H1 (cell line): ENCODE measurements at regions not wholly inside any gene's neighbourhood (a gene's known extent, or its start where the extent isn't known, plus 50 kb on each side); places are given as distances from the start of the nearest gene placed in this dataset.

Experiments
- CTCF ChIA-PET: fragments of 300-600 bp; sonication (Branson Sonifier 250); formaldehyde crosslinking; loops from one replicate; lab custom pipeline; 2021; ENCODE audit not compliant: partially characterized antibody; lab: Charles Lee
- POLR2A ChIA-PET: fragments of 300-600 bp; sonication (Branson Sonifier 250); formaldehyde crosslinking; loops from one replicate; lab custom pipeline; 2021; ENCODE audit warnings: inconsistent platforms; ENCODE audit not compliant: partially characterized antibody; lab: Charles Lee
- DNase-seq, 2 experiments: peaks; one replicate each; pipeline versions ENCODE4 v3.0.0 to v3.0.0-alpha.2; 2010 to 2022; ENCODE audit warnings: low spot score in 2 of 2, low read depth in 1 of 2, mixed read lengths in 1 of 2
- FAIRE-seq: peaks from 2 replicates; lab custom pipeline; 2011; peaks lifted over from hg19 to GRCh38; lab: Jason Lieb, UNC
- H2AFZ ChIP-seq: 2 replicates; pipeline ENCODE4 v1.8.1; 2012; ENCODE audit warnings: low read length, inconsistent platforms
- H2AK5ac ChIP-seq: 2 replicates; pipeline ENCODE4 v1.6.1; 2013; ENCODE audit warnings: low read depth, low read length
- H2BK120ac ChIP-seq: replicated peaks from 2 replicates; pipeline ENCODE3; 2013; ENCODE audit warnings: low read depth, low read length, inconsistent platforms
- H2BK12ac ChIP-seq: 2 replicates; pipeline ENCODE4 v1.6.1; 2013; ENCODE audit warnings: low read depth, low read length
- H2BK15ac ChIP-seq: 2 replicates; pipeline ENCODE4 v1.6.1; 2013; ENCODE audit warnings: low read length
- H2BK20ac ChIP-seq: 2 replicates; pipeline ENCODE4 v1.6.1; 2013; ENCODE audit warnings: low read length
- H2BK5ac ChIP-seq: 2 replicates; pipeline ENCODE4 v1.6.1; 2013; ENCODE audit warnings: low read depth, low read length
- H3K14ac ChIP-seq: 2 replicates; pipeline ENCODE4 v1.6.1; 2013; ENCODE audit warnings: inconsistent platforms; ENCODE audit not compliant: insufficient read length
- H3K18ac ChIP-seq: 2 replicates; pipeline ENCODE4 v1.6.1; 2013; ENCODE audit warnings: low read length; ENCODE audit errors: extremely low read depth
- H3K23ac ChIP-seq: 2 replicates; pipeline ENCODE4 v1.6.1; 2013; ENCODE audit warnings: inconsistent platforms; ENCODE audit not compliant: insufficient read length
- H3K23me2 ChIP-seq: 2 replicates; pipeline ENCODE4 v1.6.1; 2013; ENCODE audit warnings: low read depth, low read length
- H3K27ac ChIP-seq: 2 replicates; pipeline ENCODE4 v1.6.1; 2011; ENCODE audit warnings: low read depth, low read length, inconsistent platforms
- H3K27me3 ChIP-seq, 4 experiments: replicated peaks in 1 of 4; 1 replicate in 1 of 4; 2 replicates in 3 of 4; pipeline versions ENCODE4 v1.6.1 to v1.8.1; 2011 to 2013; ENCODE audit warnings: low read length in 3 of 4, mild to moderate bottlenecking in 3 of 4, inconsistent platforms in 2 of 4, mixed read lengths in 2 of 4, moderate library complexity in 1 of 4; ENCODE audit not compliant: control insufficient read depth in 3 of 4, insufficient read depth in 3 of 4; ENCODE audit errors: extremely low read depth in 1 of 4
- H3K36me3 ChIP-seq, 4 experiments: 2 replicates each; pipeline versions ENCODE4 v1.6.1 to v1.8.1; 2011 to 2013; ENCODE audit warnings: mild to moderate bottlenecking in 4 of 4, low read length in 3 of 4, moderate library complexity in 2 of 4, control low read depth in 1 of 4, inconsistent platforms in 1 of 4; ENCODE audit not compliant: insufficient read depth in 4 of 4, control insufficient read depth in 2 of 4
- H3K4ac ChIP-seq: replicated peaks from 2 replicates; pipeline ENCODE3; 2013; ENCODE audit warnings: low read length, low read depth, mixed read lengths, inconsistent platforms; ENCODE audit not compliant: insufficient read length
- H3K4me1 ChIP-seq, 4 experiments: replicated peaks in 1 of 4; 1 replicate in 1 of 4; 2 replicates in 3 of 4; pipeline versions ENCODE4 v1.6.1 to v1.8.1; 2011 to 2013; ENCODE audit warnings: low read length in 3 of 4, inconsistent platforms in 2 of 4, mixed read lengths in 1 of 4; ENCODE audit not compliant: insufficient read depth in 4 of 4, control insufficient read depth in 3 of 4
- H3K4me2 ChIP-seq, 2 experiments: 2 replicates each; pipeline versions ENCODE4 v1.6.1 to v1.8.1; 2011 to 2013; ENCODE audit warnings: low read depth in 2 of 2, low read length in 2 of 2, control low read depth in 1 of 2, inconsistent platforms in 1 of 2, mild to moderate bottlenecking in 1 of 2; ENCODE audit not compliant: insufficient read depth in 1 of 2
- H3K4me3 ChIP-seq, 4 experiments: fragments of 200-600, 300-600 bp in 1 of 4; sonication (generic), shearing (Covaris generic), sonication (Bioruptor Twin) in 1 of 4; 2 replicates each; pipeline versions ENCODE4 v1.5.1 to v1.8.1; 2011 to 2016; ENCODE audit warnings: low read length in 4 of 4, low read depth in 3 of 4, control low read depth in 2 of 4, inconsistent platforms in 2 of 4, mild to moderate bottlenecking in 2 of 4, mixed read lengths in 1 of 4, moderate library complexity in 1 of 4; ENCODE audit not compliant: insufficient read depth in 2 of 4; ENCODE audit errors: extremely low read depth in 1 of 4
- H3K56ac ChIP-seq: replicated peaks from 2 replicates; pipeline ENCODE3; 2013; ENCODE audit warnings: low read depth, mild to moderate bottlenecking, mixed read lengths, low read length, inconsistent platforms; ENCODE audit not compliant: insufficient read length
- H3K79me1 ChIP-seq: 2 replicates; pipeline ENCODE4 v1.6.1; 2013; ENCODE audit warnings: low read depth, low read length, control low read depth
- H3K79me2 ChIP-seq, 2 experiments: 2 replicates each; pipeline versions ENCODE4 v1.6.1 to v1.8.1; 2012 to 2013; ENCODE audit warnings: low read length in 2 of 2, mild to moderate bottlenecking in 2 of 2, inconsistent platforms in 1 of 2; ENCODE audit not compliant: insufficient read depth in 2 of 2, control insufficient read depth in 1 of 2
- H3K9ac ChIP-seq, 4 experiments: replicated peaks in 1 of 4; 1 replicate in 1 of 4; 2 replicates in 3 of 4; pipeline versions ENCODE4 v1.6.1 to v1.8.1; 2011 to 2013; ENCODE audit warnings: low read depth in 3 of 4, low read length in 3 of 4, control low read depth in 2 of 4, mild to moderate bottlenecking in 2 of 4, moderate library complexity in 2 of 4, inconsistent platforms in 1 of 4; ENCODE audit errors: extremely low read depth in 1 of 4
- H3K9me3 ChIP-seq, 2 experiments: 2 replicates each; pipeline versions ENCODE4 v1.6.1 to v1.8.1; 2012 to 2013; ENCODE audit warnings: mild to moderate bottlenecking in 2 of 2, moderate library complexity in 2 of 2, control low read depth in 1 of 2, inconsistent platforms in 1 of 2, low read depth in 1 of 2, low read length in 1 of 2, mixed read lengths in 1 of 2; ENCODE audit not compliant: insufficient read depth in 2 of 2
- H4K20me1 ChIP-seq, 2 experiments: replicated peaks in 1 of 2; 2 replicates each; pipeline versions ENCODE3 to v1.8.1; 2011 to 2013; ENCODE audit warnings: inconsistent platforms in 2 of 2, low read length in 2 of 2, mild to moderate bottlenecking in 1 of 2; ENCODE audit not compliant: insufficient read depth in 2 of 2, control insufficient read depth in 1 of 2
- H4K5ac ChIP-seq: 2 replicates; pipeline ENCODE4 v1.6.1; 2013; ENCODE audit warnings: low read length, low read depth, mixed read lengths, inconsistent platforms; ENCODE audit not compliant: insufficient read length
- H4K8ac ChIP-seq: 2 replicates; pipeline ENCODE4 v1.8.0; 2013; ENCODE audit warnings: mild to moderate bottlenecking, moderate library complexity, low read length, inconsistent platforms; ENCODE audit not compliant: insufficient read depth; ENCODE audit errors: extremely low read depth
- H4K91ac ChIP-seq: replicated peaks from 2 replicates; pipeline ENCODE3; 2013; ENCODE audit warnings: low read length, mixed read lengths, inconsistent platforms; ENCODE audit not compliant: insufficient read length
- BCL11A ChIP-seq, 2 experiments: IDR thresholded peaks; one replicate each; pipeline ENCODE4 v1.6.1; 2011; ENCODE audit warnings: low read depth in 2 of 2, low read length in 2 of 2, mild to moderate bottlenecking in 2 of 2
- CBX5 ChIP-seq: fragments of 300-800, 300-1000 bp; sonication (generic); IDR thresholded peaks from 2 replicates; pipeline ENCODE4 v1.7.1; 2016; ENCODE audit warnings: antibody characterized with exemption, low read length, low read depth
- CHD2 ChIP-seq: IDR thresholded peaks from 2 replicates; pipeline ENCODE4 v1.6.1; 2012; ENCODE audit warnings: low read length, improper control_type of control experiment
- EP300 ChIP-seq, 2 experiments: IDR thresholded peaks; 1 replicate in 1 of 2; 2 replicates in 1 of 2; pipeline ENCODE4 v1.6.1; 2011 to 2012; ENCODE audit warnings: low read depth in 2 of 2, low read length in 2 of 2, mild to moderate bottlenecking in 2 of 2, borderline replicate concordance in 1 of 2, inconsistent platforms in 1 of 2, moderate library complexity in 1 of 2
- PHF8 ChIP-seq: fragments of 200-600 bp; sonication (generic); conservative IDR thresholded peaks from 2 replicates; pipeline ENCODE4 v1.7.1; 2012; ENCODE audit warnings: low read depth, mild to moderate bottlenecking, inconsistent platforms, low read length, moderate library complexity
- POLR2AphosphoS5 ChIP-seq: IDR thresholded peaks from 2 replicates; pipeline ENCODE4 v1.6.1; 2011; ENCODE audit warnings: low read depth, low read length
- SP2 ChIP-seq: IDR thresholded peaks from 2 replicates; pipeline ENCODE4 v1.6.1; 2012; ENCODE audit warnings: mild to moderate bottlenecking, low read length, inconsistent platforms
- SP4 ChIP-seq: IDR thresholded peaks from 2 replicates; pipeline ENCODE4 v1.6.1; 2012; ENCODE audit warnings: low read length, inconsistent platforms
- TAF1 ChIP-seq: IDR thresholded peaks from 2 replicates; pipeline ENCODE4 v1.6.1; 2011; ENCODE audit warnings: mild to moderate bottlenecking, low read depth, low read length

DNA sequence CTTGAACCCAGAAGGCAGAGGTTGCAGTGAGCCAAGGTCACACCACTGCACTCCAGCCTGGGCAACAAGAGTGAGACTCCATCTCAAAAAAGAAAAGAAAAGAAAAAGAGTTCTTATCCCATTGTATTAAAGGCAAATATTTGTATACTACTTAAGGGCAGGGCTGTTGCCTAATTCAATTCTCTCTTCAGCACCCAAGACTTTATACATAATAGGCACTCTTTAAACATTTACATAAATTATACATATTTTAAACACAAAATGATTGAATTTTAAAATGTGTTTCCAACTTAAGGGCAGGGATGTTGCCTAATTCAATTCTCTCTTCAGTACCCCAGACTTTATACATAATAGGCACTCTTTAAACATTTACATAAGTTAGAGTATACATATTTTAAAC lies 424.3 kb upstream of the ARID1B start:
- Histone ChIP-seq H3K4ac (no peak overlapping the region), H2BK5ac (no peak overlapping the region), H2BK12ac (no peak overlapping the region), H3K79me2 (no peaks in the 10 kb centered on the region), H3K4me2 (no peak overlapping the region), H3K9me3 (0 out of 4 replicates have a peak, but pooled peaks cover 0 to 2% of the 10 kb centered on the region in 2 experiments), H3K36me3 (no peaks in the 10 kb centered on the region), H4K91ac (no peak overlapping the region), H4K5ac (no peak overlapping the region), H2AK5ac (no peak overlapping the region), H3K56ac (no peak overlapping the region), H3K27me3 (no peaks in the 10 kb centered on the region), H3K23ac (no peak overlapping the region), H2AFZ (no peak overlapping the region), H3K23me2 (no peaks in the 10 kb centered on the region), H2BK120ac (no peak overlapping the region), H3K79me1 (no peaks in the 10 kb centered on the region), H3K4me3 (no peak overlapping the region), H3K9ac (no peak overlapping the region), H2BK15ac (no peak overlapping the region), H3K14ac (no peak overlapping the region), H3K4me1 (no peaks in the 10 kb centered on the region), H4K20me1 (no peaks in the 10 kb centered on the region), H3K27ac (no peak overlapping the region), H4K8ac (no peak overlapping the region), H3K18ac (no peak overlapping the region), H2BK20ac (no peak overlapping the region)
- no peak for DNase-seq
- POLR2A ChIA-PET = no interaction called here
- CTCF ChIA-PET = no interaction called here
- no peak for FAIRE-seq
- TF ChIP-seq PHF8 (no peak), SP4 (no peak), POLR2AphosphoS5 (no peak), CBX5 (no peak), SP2 (no peak), EP300 (IDR thresholded peaks at IDR 0.05; ENCODE audit: borderline replicate concordance in 1 of 2, low read depth in 2 of 2, low read length in 2 of 2) (no peak), BCL11A (IDR thresholded peaks at IDR 0.05; ENCODE audit: low read depth in 2 of 2, low read length in 2 of 2) (no peak), CHD2 (no peak), TAF1 (no peak)
